PC-9 (cell line): ENCODE measurements at regions not wholly inside any gene's neighbourhood (a gene's known extent, or its start where the extent isn't known, plus 50 kb on each side); places are given as distances from the start of the nearest gene placed in this dataset.

Experiments used
- EZH2 ChIP-seq: fragments of 200-600 bp; sonication (generic); IDR thresholded peaks from 2 replicates; pipeline ENCODE4 v1.8.0; 2017; ENCODE audit warnings: antibody characterized with exemption, low read depth
- TF ChIP-seq, protein P1 (sequence below): fragments of 200-600 bp; sonication (generic); conservative IDR thresholded peaks from 2 replicates; pipeline ENCODE4 v1.6.1; 2017; ENCODE audit warnings: mixed run types, antibody characterized with exemption, mild to moderate bottlenecking, moderate library complexity

DNA sequence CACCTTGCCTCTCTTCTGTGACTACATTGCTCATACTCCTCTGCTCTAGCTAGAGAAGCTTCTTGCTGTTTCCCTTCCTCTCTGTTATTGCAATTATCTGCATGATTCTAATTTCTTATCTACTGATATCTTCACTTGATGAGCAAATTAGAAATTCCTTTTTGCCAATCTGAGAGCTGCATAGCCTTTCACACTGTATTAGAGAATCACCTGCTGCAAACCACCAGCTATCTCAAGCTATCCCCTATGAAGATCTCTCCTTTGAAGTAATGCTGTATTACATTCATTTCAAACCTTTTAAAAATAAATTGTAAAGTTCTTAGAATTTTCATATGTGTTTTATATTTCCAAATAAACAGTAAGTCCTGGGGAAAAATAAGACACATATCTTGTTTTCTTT is 89.0 kb upstream of the ZNF804B start:
- TF ChIP-seq, protein P1, sequence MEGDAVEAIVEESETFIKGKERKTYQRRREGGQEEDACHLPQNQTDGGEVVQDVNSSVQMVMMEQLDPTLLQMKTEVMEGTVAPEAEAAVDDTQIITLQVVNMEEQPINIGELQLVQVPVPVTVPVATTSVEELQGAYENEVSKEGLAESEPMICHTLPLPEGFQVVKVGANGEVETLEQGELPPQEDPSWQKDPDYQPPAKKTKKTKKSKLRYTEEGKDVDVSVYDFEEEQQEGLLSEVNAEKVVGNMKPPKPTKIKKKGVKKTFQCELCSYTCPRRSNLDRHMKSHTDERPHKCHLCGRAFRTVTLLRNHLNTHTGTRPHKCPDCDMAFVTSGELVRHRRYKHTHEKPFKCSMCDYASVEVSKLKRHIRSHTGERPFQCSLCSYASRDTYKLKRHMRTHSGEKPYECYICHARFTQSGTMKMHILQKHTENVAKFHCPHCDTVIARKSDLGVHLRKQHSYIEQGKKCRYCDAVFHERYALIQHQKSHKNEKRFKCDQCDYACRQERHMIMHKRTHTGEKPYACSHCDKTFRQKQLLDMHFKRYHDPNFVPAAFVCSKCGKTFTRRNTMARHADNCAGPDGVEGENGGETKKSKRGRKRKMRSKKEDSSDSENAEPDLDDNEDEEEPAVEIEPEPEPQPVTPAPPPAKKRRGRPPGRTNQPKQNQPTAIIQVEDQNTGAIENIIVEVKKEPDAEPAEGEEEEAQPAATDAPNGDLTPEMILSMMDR = no peak
- no peak for TF ChIP-seq EZH2
